22Rv1 (cell line): ENCODE measurements at regions not wholly inside any gene's neighbourhood (a gene's known extent, or its start where the extent isn't known, plus 50 kb on each side); places are given as distances from the start of the nearest gene placed in this dataset.

Experiments used
- ZFX ChIP-seq: fragments of 450-650 bp; IDR thresholded peaks from 2 replicates; pipeline ENCODE4 v1.6.1; 2017; ENCODE audit warnings: antibody characterized with exemption, borderline replicate concordance
- TF ChIP-seq, protein P1 (sequence below): fragments of 450-650 bp; IDR thresholded peaks from 2 replicates; pipeline ENCODE4 v1.5.1; 2017; ENCODE audit warnings: mild to moderate bottlenecking

DNA sequence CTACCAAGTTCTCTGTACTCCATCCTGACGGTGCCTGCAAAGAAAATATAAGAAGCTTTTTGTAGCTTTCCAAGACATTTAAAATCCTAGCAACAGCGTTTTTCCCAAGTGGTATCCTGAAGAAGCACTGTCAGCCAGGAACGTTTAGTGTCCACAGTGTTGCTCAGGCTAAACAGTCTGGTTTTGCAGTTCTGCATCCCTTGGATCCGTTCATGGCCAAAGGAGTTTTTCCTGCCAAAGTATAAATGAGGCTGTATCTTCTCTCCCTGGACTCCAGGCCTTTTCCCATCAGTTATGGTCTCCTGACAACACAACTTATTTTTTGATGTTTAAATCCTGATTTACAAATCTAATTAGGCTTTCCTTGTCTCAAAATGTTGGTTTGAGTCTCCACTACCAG is 925.8 kb downstream of the TLE1 start:
- TF ChIP-seq, protein P1, sequence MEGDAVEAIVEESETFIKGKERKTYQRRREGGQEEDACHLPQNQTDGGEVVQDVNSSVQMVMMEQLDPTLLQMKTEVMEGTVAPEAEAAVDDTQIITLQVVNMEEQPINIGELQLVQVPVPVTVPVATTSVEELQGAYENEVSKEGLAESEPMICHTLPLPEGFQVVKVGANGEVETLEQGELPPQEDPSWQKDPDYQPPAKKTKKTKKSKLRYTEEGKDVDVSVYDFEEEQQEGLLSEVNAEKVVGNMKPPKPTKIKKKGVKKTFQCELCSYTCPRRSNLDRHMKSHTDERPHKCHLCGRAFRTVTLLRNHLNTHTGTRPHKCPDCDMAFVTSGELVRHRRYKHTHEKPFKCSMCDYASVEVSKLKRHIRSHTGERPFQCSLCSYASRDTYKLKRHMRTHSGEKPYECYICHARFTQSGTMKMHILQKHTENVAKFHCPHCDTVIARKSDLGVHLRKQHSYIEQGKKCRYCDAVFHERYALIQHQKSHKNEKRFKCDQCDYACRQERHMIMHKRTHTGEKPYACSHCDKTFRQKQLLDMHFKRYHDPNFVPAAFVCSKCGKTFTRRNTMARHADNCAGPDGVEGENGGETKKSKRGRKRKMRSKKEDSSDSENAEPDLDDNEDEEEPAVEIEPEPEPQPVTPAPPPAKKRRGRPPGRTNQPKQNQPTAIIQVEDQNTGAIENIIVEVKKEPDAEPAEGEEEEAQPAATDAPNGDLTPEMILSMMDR = no peak
- TF ChIP-seq ZFX = no peak
